ENCODE measurements at regions not wholly inside any gene's neighbourhood (a gene's known extent, or its start where the extent isn't known, plus 50 kb on each side); places are given as distances from the start of the nearest gene placed in this dataset.

- Histone ChIP-seq H3K9me3 (no peaks in the 10 kb centered on the region; the same call in 1 of the 2 replicates), H3F3A (replicated peaks; ENCODE audit: insufficient read depth) (no peaks in the 10 kb centered on the region), H3K4me2 (no peak overlapping the region), H3K27me3 (ENCODE audit: insufficient read depth) (no peaks in the 10 kb centered on the region), H3K9me2 (no peaks in the 10 kb centered on the region), H3K9ac (no peak overlapping the region), H3K36me3 (replicated peaks in 1 of 2; ENCODE audit: control insufficient read depth in 1 of 2, insufficient read depth in 2 of 2, low read length in 1 of 2) (no peaks in the 10 kb centered on the region), H3K4me3 (ENCODE audit: low read depth in 2 of 2, low read length in 1 of 2) (no peak overlapping the region), H3K79me2 (ENCODE audit: insufficient read depth) (no peaks in the 10 kb centered on the region), H3K27ac (ENCODE audit: low read depth in 2 of 2, low read length in 1 of 2) (no peak overlapping the region), H3K4me1 (ENCODE audit: control insufficient read depth in 1 of 2, insufficient read depth in 2 of 2, low read depth in 1 of 2, low read length in 1 of 2) (no peaks in the 10 kb centered on the region; a peak in 1 of 4 replicates), H4K20me1 (ENCODE audit: insufficient read depth) (no peaks in the 10 kb centered on the region), H2AFZ (ENCODE audit: low read depth) (no peak overlapping the region)
- TF ChIP-seq GATA2 (CRISPR knock-in tag; IDR thresholded peaks at IDR 0.05) = no peak
- no peak for TF ChIP-seq YY1 (IDR thresholded peaks at IDR 0.05; ENCODE audit: low read depth)
- TF ChIP-seq GABPA (IDR thresholded peaks at IDR 0.05; ENCODE audit: low read depth) = no peak
- TF ChIP-seq RAD21 (IDR thresholded peaks at IDR 0.05; ENCODE audit: low read length) = no peak
- no peak for TF ChIP-seq SMC3 (IDR thresholded peaks at IDR 0.05; ENCODE audit: low read depth, low read length)
- no peak for TF ChIP-seq RXRA (IDR thresholded peaks at IDR 0.05; ENCODE audit: borderline replicate concordance, low read depth)
- no peak for TF ChIP-seq FOSL2 (IDR thresholded peaks at IDR 0.05; ENCODE audit: borderline replicate concordance, low read depth)
- TF ChIP-seq NFIC (IDR thresholded peaks at IDR 0.05; ENCODE audit: borderline replicate concordance) = no peak
- TF ChIP-seq ZBTB33 (IDR thresholded peaks at IDR 0.05; ENCODE audit: borderline replicate concordance, low read depth) = no peak
- no peak for TF ChIP-seq SIN3A (IDR thresholded peaks at IDR 0.05; ENCODE audit: borderline replicate concordance, low read depth, low read length)
- TF ChIP-seq ELF1 (IDR thresholded peaks at IDR 0.05) = no peak
- TF ChIP-seq MXI1 (IDR thresholded peaks at IDR 0.05; ENCODE audit: low read depth, low read length) = no peak
- ChIA-PET CTCF (interaction anchor here (0.6 to 0.7 kb wide), 2 partner anchors 19 to 73 kb away, joined by 3 to 4 read pairs; no protein-coding TSS in a partner anchor), POLR2A (no interaction called here)
- DNase-seq = no peak
- WGBS (ENCODE audit: low lambda C conversion rate) = 58% methylated on average over 6 of the region's 6 CpGs
Measured at GRCh38 chr14:101460521-101460920, 100.8 kb upstream of the DIO3 start.

- CTCF ChIA-PET = no interaction called here
- Histone ChIP-seq H2AFZ (ENCODE audit: low read depth) (no peak overlapping the region), H3K9ac (no peak overlapping the region), H3K9me3 (no peaks in the 10 kb centered on the region; the same call in 1 of the 2 replicates), H3K4me3 (ENCODE audit: low read depth in 2 of 2, low read length in 1 of 2) (no peak overlapping the region), H3K79me2 (ENCODE audit: insufficient read depth) (no peaks in the 10 kb centered on the region), H3K4me2 (no peak overlapping the region), H3K27me3 (ENCODE audit: insufficient read depth) (no peaks in the 10 kb centered on the region), H3K4me1 (ENCODE audit: control insufficient read depth in 1 of 2, insufficient read depth in 2 of 2, low read depth in 1 of 2, low read length in 1 of 2) (no peaks in the 10 kb centered on the region; a peak in 1 of 4 replicates), H3F3A (replicated peaks; ENCODE audit: insufficient read depth) (no peaks in the 10 kb centered on the region), H3K27ac (ENCODE audit: low read depth in 2 of 2, low read length in 1 of 2) (no peak overlapping the region), H3K36me3 (replicated peaks in 1 of 2; ENCODE audit: control insufficient read depth in 1 of 2, insufficient read depth in 2 of 2, low read length in 1 of 2) (no peaks in the 10 kb centered on the region), H4K20me1 (ENCODE audit: insufficient read depth) (no peaks in the 10 kb centered on the region), H3K9me2 (no peaks in the 10 kb centered on the region)
- no peak for TF ChIP-seq EZH2phosphoT487 (IDR thresholded peaks at IDR 0.05; ENCODE audit: borderline replicate concordance, low read depth)
- TF ChIP-seq, protein P1, sequence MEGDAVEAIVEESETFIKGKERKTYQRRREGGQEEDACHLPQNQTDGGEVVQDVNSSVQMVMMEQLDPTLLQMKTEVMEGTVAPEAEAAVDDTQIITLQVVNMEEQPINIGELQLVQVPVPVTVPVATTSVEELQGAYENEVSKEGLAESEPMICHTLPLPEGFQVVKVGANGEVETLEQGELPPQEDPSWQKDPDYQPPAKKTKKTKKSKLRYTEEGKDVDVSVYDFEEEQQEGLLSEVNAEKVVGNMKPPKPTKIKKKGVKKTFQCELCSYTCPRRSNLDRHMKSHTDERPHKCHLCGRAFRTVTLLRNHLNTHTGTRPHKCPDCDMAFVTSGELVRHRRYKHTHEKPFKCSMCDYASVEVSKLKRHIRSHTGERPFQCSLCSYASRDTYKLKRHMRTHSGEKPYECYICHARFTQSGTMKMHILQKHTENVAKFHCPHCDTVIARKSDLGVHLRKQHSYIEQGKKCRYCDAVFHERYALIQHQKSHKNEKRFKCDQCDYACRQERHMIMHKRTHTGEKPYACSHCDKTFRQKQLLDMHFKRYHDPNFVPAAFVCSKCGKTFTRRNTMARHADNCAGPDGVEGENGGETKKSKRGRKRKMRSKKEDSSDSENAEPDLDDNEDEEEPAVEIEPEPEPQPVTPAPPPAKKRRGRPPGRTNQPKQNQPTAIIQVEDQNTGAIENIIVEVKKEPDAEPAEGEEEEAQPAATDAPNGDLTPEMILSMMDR (IDR thresholded peaks at IDR 0.05) = no peak
- no peak for TF ChIP-seq PBX3 (IDR thresholded peaks at IDR 0.05)
- no peak for TF ChIP-seq FOXJ3 (CRISPR knock-in tag; IDR thresholded peaks at IDR 0.05)
- TF ChIP-seq, protein P2, sequence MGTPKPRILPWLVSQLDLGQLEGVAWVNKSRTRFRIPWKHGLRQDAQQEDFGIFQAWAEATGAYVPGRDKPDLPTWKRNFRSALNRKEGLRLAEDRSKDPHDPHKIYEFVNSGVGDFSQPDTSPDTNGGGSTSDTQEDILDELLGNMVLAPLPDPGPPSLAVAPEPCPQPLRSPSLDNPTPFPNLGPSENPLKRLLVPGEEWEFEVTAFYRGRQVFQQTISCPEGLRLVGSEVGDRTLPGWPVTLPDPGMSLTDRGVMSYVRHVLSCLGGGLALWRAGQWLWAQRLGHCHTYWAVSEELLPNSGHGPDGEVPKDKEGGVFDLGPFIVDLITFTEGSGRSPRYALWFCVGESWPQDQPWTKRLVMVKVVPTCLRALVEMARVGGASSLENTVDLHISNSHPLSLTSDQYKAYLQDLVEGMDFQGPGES (IDR thresholded peaks at IDR 0.05; ENCODE audit: low read depth, low read length) = no peak
- TF ChIP-seq SIN3A (IDR thresholded peaks at IDR 0.05; ENCODE audit: borderline replicate concordance, low read depth, low read length) = no peak
- no peak for DNase-seq
- POLR2A ChIA-PET = no interaction called here
- 36% methylated on average over 12 of the region's 12 CpGs for WGBS (ENCODE audit: low lambda C conversion rate)
Measured at GRCh38 chr14:101460986-101461750, 100.1 kb upstream of the DIO3 start.

All from SK-N-SH (cell line).